Suprapubic skin (tissue), 4 donors: ENCODE measurements at regions not wholly inside any gene's neighbourhood (a gene's known extent, or its start where the extent isn't known, plus 50 kb on each side); places are given as distances from the start of the nearest gene placed in this dataset.
"Not testable (repeated sequence)": the region's sequence is repeated elsewhere in the genome, so short reads cannot be mapped to it uniquely, and the experiment has no call there.

Experiments used
- DNase-seq, 2 donors: peaks; one replicate each; pipeline ENCODE4 v3.0.0-alpha.2; 2019; ENCODE audit warnings: low spot score in 2 of 2
- H3K27ac ChIP-seq: fragments of 200-600 bp; sonication (generic); one replicate; pipeline ENCODE4 v1.5.1; 2019
- H3K27me3 ChIP-seq: fragments of 200-600 bp; sonication (generic); one replicate; pipeline ENCODE4 v1.5.1; 2019
- H3K36me3 ChIP-seq: fragments of 200-600 bp; sonication (generic); one replicate; pipeline ENCODE4 v1.5.1; 2019
- H3K4me1 ChIP-seq: fragments of 200-600 bp; sonication (generic); one replicate; pipeline ENCODE4 v1.5.1; 2019
- H3K4me3 ChIP-seq: fragments of 200-600 bp; sonication (generic); one replicate; pipeline ENCODE4 v1.5.1; 2019; ENCODE audit warnings: mild to moderate bottlenecking
- H3K9me3 ChIP-seq: fragments of 200-600 bp; sonication (generic); one replicate; pipeline ENCODE4 v1.5.1; 2019
- CTCF ChIP-seq, 2 donors: fragments of 200-600 bp in 1 of 2; fragments of 450-650 bp in 1 of 2; sonication (generic) in 1 of 2; IDR thresholded peaks; one replicate each; pipeline ENCODE4 v1.5.1; 2016 to 2019; ENCODE audit warnings: antibody characterized with exemption in 2 of 2, mild to moderate bottlenecking in 1 of 2, moderate library complexity in 1 of 2
- EP300 ChIP-seq: sonication (generic); formaldehyde crosslinking; IDR thresholded peaks from one replicate; pipeline ENCODE4 v1.6.1; 2017; ENCODE audit warnings: antibody characterized with exemption
- POLR2A ChIP-seq, 2 donors: fragments of 450-650 bp; IDR thresholded peaks; one replicate each; pipeline ENCODE4 v1.6.1; 2017; ENCODE audit warnings: antibody characterized with exemption in 2 of 2, mild to moderate bottlenecking in 2 of 2, moderate library complexity in 2 of 2
- POLR2AphosphoS5 ChIP-seq, 3 donors: sonication (generic); formaldehyde crosslinking; IDR thresholded peaks; one replicate each; pipeline ENCODE4 v1.6.1; 2017; ENCODE audit warnings: antibody characterized with exemption in 3 of 3
- WGBS: methylation state at CpG from one replicate; pipeline ENCODE4 v1.1.5; 2018; 5-methylcytosine and 5-hydroxymethylcytosine counted together

DNA sequence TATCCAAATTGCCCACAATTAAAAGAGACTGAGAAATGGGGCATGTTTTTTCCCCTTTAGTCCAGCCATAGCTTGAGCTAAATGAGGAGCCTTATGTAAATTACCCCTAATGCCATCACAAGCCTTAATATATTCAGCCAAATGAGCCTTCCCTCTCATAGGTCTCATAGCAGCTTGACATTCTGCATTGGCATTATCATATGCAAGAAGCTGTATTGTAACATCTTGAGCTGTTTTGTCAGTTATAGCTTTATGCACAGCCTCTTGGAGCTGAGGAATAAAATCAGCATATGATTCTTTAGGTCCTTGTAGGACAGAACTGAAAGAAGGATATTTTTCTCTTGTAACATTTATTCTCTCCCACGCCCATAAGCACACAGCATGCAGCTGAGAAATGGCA is 153.2 kb downstream of the ZNF486 start:
- TF ChIP-seq POLR2A (IDR thresholded peaks at IDR 0.05) (no peak), CTCF (IDR thresholded peaks at IDR 0.05) (no peak)
- no peak overlapping the region for H3K4me3 ChIP-seq
- no peak overlapping the region for H3K27ac ChIP-seq
- H3K36me3 ChIP-seq, result no peaks in the 10 kb centered on the region
- 89% methylated on average over 1 of the region's 1 CpG for WGBS
- H3K9me3 ChIP-seq, result peaks cover 14% of the 10 kb centered on the region
- DNase-seq, result no peak
- no peaks in the 10 kb centered on the region for H3K4me1 ChIP-seq
- no peaks in the 10 kb centered on the region for H3K27me3 ChIP-seq

DNA sequence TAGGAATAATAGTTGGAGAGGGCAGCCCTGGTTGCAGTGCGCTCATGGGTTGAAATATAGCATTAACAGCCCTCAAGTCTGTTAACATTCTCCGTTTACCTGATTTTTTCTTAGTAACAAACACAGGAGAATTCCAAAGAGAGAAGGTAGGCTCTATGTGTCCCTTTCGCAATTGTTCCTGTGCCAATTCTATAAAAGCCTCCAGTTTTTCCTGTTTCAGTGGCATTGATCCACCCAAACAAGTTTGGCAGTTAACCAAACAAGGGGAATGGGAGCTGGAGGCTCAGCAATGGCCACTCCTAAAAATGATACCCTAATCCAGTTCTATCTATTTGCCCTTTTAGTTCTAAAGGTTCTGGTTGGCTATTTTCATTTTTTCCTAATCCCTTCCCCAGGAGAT is 151.6 kb downstream of the ZNF486 start:
- Histone ChIP-seq H3K9me3 (peaks cover 14% of the 10 kb centered on the region), H3K4me1 (no peaks in the 10 kb centered on the region), H3K27me3 (no peaks in the 10 kb centered on the region), H3K27ac (no peak overlapping the region), H3K4me3 (no peak overlapping the region), H3K36me3 (no peaks in the 10 kb centered on the region)
- whole genome bisulfite sequencing, result 37% methylated on average over 3 of the region's 3 CpGs
- TF ChIP-seq POLR2A (IDR thresholded peaks at IDR 0.05), result no peak
- TF ChIP-seq EP300, result no peak
- TF ChIP-seq POLR2AphosphoS5 (IDR thresholded peaks at IDR 0.05), result no peak
- TF ChIP-seq CTCF (IDR thresholded peaks at IDR 0.05), result no peak
- no peak for DNase-seq

DNA sequence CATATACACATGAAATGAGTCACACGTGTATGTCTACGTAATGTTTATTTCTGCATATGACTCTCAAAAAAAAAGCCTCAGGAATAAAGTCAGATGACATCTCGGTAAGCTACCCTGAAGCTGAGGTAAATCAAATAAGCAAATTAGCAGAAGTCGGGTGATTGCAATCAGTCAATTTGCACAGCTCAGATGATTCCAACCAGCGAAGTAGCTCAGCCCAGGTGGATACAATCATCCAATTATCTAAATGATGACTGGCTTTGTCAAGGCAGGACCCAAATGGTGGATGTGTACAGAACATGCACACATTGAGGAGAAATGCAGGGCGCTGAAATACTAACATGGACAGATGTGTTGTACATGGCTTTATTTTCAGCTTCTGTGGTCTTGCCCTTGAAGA is 148.5 kb downstream of the ZNF486 start:
- Histone ChIP-seq H3K27me3 (no peaks in the 10 kb centered on the region), H3K4me1 (no peaks in the 10 kb centered on the region), H3K4me3 (no peak overlapping the region), H3K9me3 (peaks cover 12% of the 10 kb centered on the region), H3K27ac (no peak overlapping the region), H3K36me3 (no peaks in the 10 kb centered on the region)
- no peak for TF ChIP-seq POLR2AphosphoS5 (IDR thresholded peaks at IDR 0.05)
- no peak for TF ChIP-seq EP300
- no peak for TF ChIP-seq POLR2A (IDR thresholded peaks at IDR 0.05)
- no peak for DNase-seq
- 49% methylated on average over 6 of the region's 6 CpGs for WGBS

DNA sequence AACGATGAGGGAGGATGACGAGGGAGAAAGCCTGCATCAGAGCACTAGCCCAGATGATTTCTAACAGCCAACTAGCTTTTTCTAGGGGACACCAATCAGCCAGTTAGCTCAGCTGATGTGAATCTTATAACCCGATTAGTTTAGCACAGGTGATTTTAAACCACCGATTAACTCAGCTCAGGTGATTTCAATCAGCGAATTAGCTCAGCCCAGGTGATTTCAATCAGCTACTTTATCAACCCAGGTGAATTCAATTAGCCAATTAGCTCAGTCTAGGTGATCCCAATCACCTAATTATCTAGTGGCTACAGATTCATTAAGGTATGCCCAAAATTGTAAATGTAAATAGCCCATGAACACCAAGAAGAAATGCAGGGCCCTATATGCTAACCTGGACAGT is 146.9 kb downstream of the ZNF486 start:
- no peak for TF ChIP-seq POLR2A (IDR thresholded peaks at IDR 0.05)
- no peak for TF ChIP-seq CTCF (IDR thresholded peaks at IDR 0.05)
- no peak for TF ChIP-seq POLR2AphosphoS5 (IDR thresholded peaks at IDR 0.05)
- TF ChIP-seq EP300, result no peak
- H3K27me3 ChIP-seq, result no peaks in the 10 kb centered on the region
- no peaks in the 10 kb centered on the region for H3K36me3 ChIP-seq
- no peak overlapping the region for H3K4me3 ChIP-seq
- no peaks in the 10 kb centered on the region for H3K4me1 ChIP-seq
- no peak overlapping the region for H3K27ac ChIP-seq
- H3K9me3 ChIP-seq, result peaks cover 3% of the 10 kb centered on the region
- no peak for DNase-seq
- WGBS, result 86% methylated on average over 5 of the region's 5 CpGs

- WGBS, result 46% methylated on average over 3 of the region's 3 CpGs
Measured at GRCh38 chr19:20307127-20307526, 140.1 kb downstream of the ZNF486 start.

GRCh38 chr19:20296314-20296713 is 129.3 kb downstream of the ZNF486 start:
- not testable (repeated sequence) for DNase-seq, H3K4me3 ChIP-seq, H3K36me3 ChIP-seq, H3K4me1 ChIP-seq, H3K27ac ChIP-seq, H3K9me3 ChIP-seq, H3K27me3 ChIP-seq
- WGBS, result 94% methylated on average over 6 of the region's 30 CpGs

More at GRCh38 chr19:20307127-20307526, 140.1 kb downstream of the ZNF486 start:
- Histone ChIP-seq H3K4me1 (no peaks in the 10 kb centered on the region), H3K27ac (no peak overlapping the region), H3K9me3 (peaks cover 11% of the 10 kb centered on the region), H3K27me3 (no peaks in the 10 kb centered on the region), H3K4me3 (no peak overlapping the region), H3K36me3 (no peaks in the 10 kb centered on the region)
- no peak for DNase-seq
- no peak for TF ChIP-seq POLR2A (IDR thresholded peaks at IDR 0.05)
- no peak for TF ChIP-seq POLR2AphosphoS5 (IDR thresholded peaks at IDR 0.05)

- TF ChIP-seq CTCF (IDR thresholded peaks at IDR 0.05) (no peak), EP300 (no peak), POLR2A (IDR thresholded peaks at IDR 0.05) (no peak), POLR2AphosphoS5 (IDR thresholded peaks at IDR 0.05) (no peak)
- DNase-seq, result no peak
- Histone ChIP-seq H3K36me3 (no peaks in the 10 kb centered on the region), H3K27ac (no peak overlapping the region), H3K27me3 (no peaks in the 10 kb centered on the region), H3K9me3 (peaks cover 6% of the 10 kb centered on the region), H3K4me1 (no peaks in the 10 kb centered on the region), H3K4me3 (no peak overlapping the region)
Measured at GRCh38 chr19:20294181-20294580, 127.2 kb downstream of the ZNF486 start.

DNA sequence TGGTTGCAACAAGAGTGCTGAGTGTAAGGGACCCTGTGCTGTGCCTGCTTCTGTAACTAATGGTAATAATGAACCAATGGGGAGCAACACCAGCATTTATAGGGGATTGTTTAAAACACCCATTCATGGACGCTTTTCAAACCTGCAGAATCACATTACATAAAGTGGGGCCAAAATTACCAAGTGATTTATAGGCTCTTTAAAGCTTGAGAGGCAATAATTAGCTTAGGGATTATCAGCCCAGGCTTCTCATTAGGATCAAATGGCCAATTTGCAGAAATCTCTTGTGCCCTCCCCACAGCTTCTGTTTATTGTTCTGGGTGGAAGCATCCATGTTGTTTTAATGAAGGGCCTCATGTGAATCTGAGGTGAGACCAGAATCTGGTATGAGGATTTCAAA is 125.5 kb downstream of the ZNF486 start:
- not testable (repeated sequence) for H3K4me3 ChIP-seq, DNase-seq, H3K27me3 ChIP-seq, H3K27ac ChIP-seq, H3K36me3 ChIP-seq, H3K4me1 ChIP-seq, H3K9me3 ChIP-seq
- WGBS, result 65% methylated on average over 1 of the region's 1 CpG
